Thymus (tissue), 11 donors: ENCODE measurements at regions not wholly inside any gene's neighbourhood (a gene's known extent, or its start where the extent isn't known, plus 50 kb on each side); places are given as distances from the start of the nearest gene placed in this dataset.

Experiments used
- DNase-seq, 9 donors: peaks; one replicate each; pipeline ENCODE4 v3.0.0-alpha.2; 2013; ENCODE audit warnings: low spot score in 9 of 9, low read depth in 6 of 9, missing footprints in 1 of 9
- H3K27ac ChIP-seq, 2 donors: one replicate each; pipeline ENCODE4 v1.5.1; 2013; ENCODE audit warnings: control low read depth in 1 of 2, low read depth in 1 of 2, low read length in 1 of 2, mild to moderate bottlenecking in 1 of 2, moderate library complexity in 1 of 2
- H3K27me3 ChIP-seq, 2 donors: one replicate each; pipeline ENCODE4 v1.5.1; 2013; ENCODE audit warnings: low read length in 1 of 2; ENCODE audit not compliant: control insufficient read depth in 2 of 2, insufficient read depth in 1 of 2
- H3K36me3 ChIP-seq, 2 donors: one replicate each; pipeline ENCODE4 v1.5.1; 2013; ENCODE audit warnings: low read length in 1 of 2, mild to moderate bottlenecking in 1 of 2, moderate library complexity in 1 of 2; ENCODE audit not compliant: control insufficient read depth in 2 of 2, insufficient read depth in 2 of 2
- H3K4me1 ChIP-seq, 2 donors: one replicate each; pipeline ENCODE4 v1.5.1; 2013; ENCODE audit warnings: low read length in 2 of 2; ENCODE audit not compliant: control insufficient read depth in 2 of 2, insufficient read depth in 2 of 2
- H3K4me3 ChIP-seq, 2 donors: one replicate each; pipeline ENCODE4 v1.5.1; 2013; ENCODE audit warnings: low read length in 2 of 2, control low read depth in 1 of 2, mild to moderate bottlenecking in 1 of 2
- H3K9me3 ChIP-seq, 2 donors: one replicate each; pipeline ENCODE4 v1.5.1; 2013; ENCODE audit warnings: low read length in 1 of 2, mild to moderate bottlenecking in 1 of 2; ENCODE audit not compliant: control insufficient read depth in 2 of 2, insufficient read depth in 1 of 2
- WGBS: extraction: QIAGEN DNeasy Blood & Tissue Kit; methylation state at CpG from one replicate; pipeline ENCODE4 v1.1.7; 2013; 5-methylcytosine and 5-hydroxymethylcytosine counted together
- donor health status: healthy.

GRCh38 chr22:49540913-49541692 is 286.6 kb downstream of the BRD1 start:
- no peak for DNase-seq
- no peak overlapping the region for H3K27ac ChIP-seq
- no peak overlapping the region for H3K4me3 ChIP-seq
- WGBS: 97% methylated on average over 59 of the region's 59 CpGs
- H3K36me3 ChIP-seq: peaks cover 0 to 5% of the 10 kb centered on the region in 2 donors
- H3K9me3 ChIP-seq: no peaks in the 10 kb centered on the region
- H3K4me1 ChIP-seq: no peaks in the 10 kb centered on the region
- H3K27me3 ChIP-seq: no peaks in the 10 kb centered on the region

GRCh38 chr22:49540084-49540912 is 287.4 kb downstream of the BRD1 start:
- Histone ChIP-seq H3K9me3 (no peaks in the 10 kb centered on the region), H3K27ac (no peak overlapping the region), H3K4me1 (no peaks in the 10 kb centered on the region), H3K36me3 (peaks cover 0 to 5% of the 10 kb centered on the region in 2 donors), H3K27me3 (no peaks in the 10 kb centered on the region), H3K4me3 (no peak overlapping the region)
- DNase-seq: no peak
- WGBS: 95% methylated on average over 23 of the region's 23 CpGs

- Histone ChIP-seq H3K36me3 (peaks cover 0 to 5% of the 10 kb centered on the region in 2 donors), H3K9me3 (no peaks in the 10 kb centered on the region), H3K4me1 (no peaks in the 10 kb centered on the region), H3K27me3 (no peaks in the 10 kb centered on the region), H3K4me3 (no peak overlapping the region), H3K27ac (no peak overlapping the region)
- 97% methylated on average over 6 of the region's 6 CpGs for WGBS
- no peak for DNase-seq
Measured at GRCh38 chr22:49538006-49538405, 289.7 kb downstream of the BRD1 start.

- Histone ChIP-seq H3K4me3 (no peak overlapping the region), H3K27ac (no peak overlapping the region), H3K27me3 (no peaks in the 10 kb centered on the region), H3K9me3 (no peaks in the 10 kb centered on the region), H3K4me1 (no peaks in the 10 kb centered on the region), H3K36me3 (peaks cover 0 to 3% of the 10 kb centered on the region in 2 donors)
- WGBS: 92% methylated on average over 17 of the region's 17 CpGs
- no peak for DNase-seq
Measured at GRCh38 chr22:49536571-49537131, 291.0 kb downstream of the BRD1 start.

- Histone ChIP-seq H3K9me3 (no peaks in the 10 kb centered on the region), H3K27me3 (no peaks in the 10 kb centered on the region), H3K4me1 (no peaks in the 10 kb centered on the region), H3K4me3 (no peak overlapping the region), H3K27ac (no peak overlapping the region), H3K36me3 (peaks cover 0 to 3% of the 10 kb centered on the region in 2 donors)
- 96% methylated on average over 16 of the region's 16 CpGs for WGBS
- DNase-seq: no peak
Measured at GRCh38 chr22:49535527-49536125, 292.0 kb downstream of the BRD1 start.

GRCh38 chr22:49535126-49535525 is 292.5 kb downstream of the BRD1 start:
- 98% methylated on average over 9 of the region's 9 CpGs for WGBS
- H3K4me3 ChIP-seq: no peak overlapping the region
- no peaks in the 10 kb centered on the region for H3K27me3 ChIP-seq
- H3K36me3 ChIP-seq: peaks cover 0 to 3% of the 10 kb centered on the region in 2 donors
- DNase-seq: no peak
- no peak overlapping the region for H3K27ac ChIP-seq
- H3K9me3 ChIP-seq: no peaks in the 10 kb centered on the region
- no peaks in the 10 kb centered on the region for H3K4me1 ChIP-seq

GRCh38 chr22:49534386-49534785 is 293.3 kb downstream of the BRD1 start:
- no peaks in the 10 kb centered on the region for H3K27me3 ChIP-seq
- H3K4me3 ChIP-seq: no peak overlapping the region
- no peak for DNase-seq
- H3K4me1 ChIP-seq: no peaks in the 10 kb centered on the region
- 96% methylated on average over 16 of the region's 16 CpGs for WGBS
- peaks cover 0 to 3% of the 10 kb centered on the region in 2 donors for H3K36me3 ChIP-seq
- no peak overlapping the region for H3K27ac ChIP-seq
- H3K9me3 ChIP-seq: peaks cover 0 to 2% of the 10 kb centered on the region in 2 donors

GRCh38 chr22:49533886-49534285 is 293.8 kb downstream of the BRD1 start:
- no peaks in the 10 kb centered on the region for H3K27me3 ChIP-seq
- 98% methylated on average over 19 of the region's 19 CpGs for WGBS
- H3K27ac ChIP-seq: no peak overlapping the region
- DNase-seq: no peak
- no peak overlapping the region for H3K4me3 ChIP-seq
- peaks cover 0 to 3% of the 10 kb centered on the region in 2 donors for H3K36me3 ChIP-seq
- no peaks in the 10 kb centered on the region for H3K4me1 ChIP-seq
- peaks cover 0 to 7% of the 10 kb centered on the region in 2 donors for H3K9me3 ChIP-seq
